Fibroblast of lung (primary cell): ENCODE measurements at regions not wholly inside any gene's neighbourhood (a gene's known extent, or its start where the extent isn't known, plus 50 kb on each side); places are given as distances from the start of the nearest gene placed in this dataset.

Experiments
- CTCF ChIP-seq, 2 donors: IDR thresholded peaks in 1 of 2; conservative IDR thresholded peaks in 1 of 2; 1 replicate in 1 of 2; 2 replicates in 1 of 2; pipeline ENCODE4 v1.5.1; 2011 to 2012; ENCODE audit warnings: low read length in 2 of 2, control low read depth in 1 of 2, inconsistent platforms in 1 of 2, low read depth in 1 of 2, mild to moderate bottlenecking in 1 of 2
- EZH2 ChIP-seq: IDR thresholded peaks from 2 replicates; pipeline ENCODE4 v1.5.1; 2012; ENCODE audit warnings: low read length, control low read depth, mild to moderate bottlenecking; ENCODE audit errors: missing control alignments

- TF ChIP-seq CTCF (conservative IDR thresholded peaks at IDR 0.05 in 1 of 2, IDR thresholded peaks at IDR 0.05 in 1 of 2; ENCODE audit: low read depth in 1 of 2, low read length in 2 of 2) (no peak), EZH2 (no peak)
Observed at GRCh38 chr2:51120754-51121280, 88.9 kb upstream of the NRXN1 start.
